B cell (primary cell): ENCODE measurements at regions not wholly inside any gene's neighbourhood (a gene's known extent, or its start where the extent isn't known, plus 50 kb on each side); places are given as distances from the start of the nearest gene placed in this dataset.

Source experiments
- CTCF ChIP-seq: fragments of 200-600 bp; IDR thresholded peaks from one replicate; pipeline ENCODE4 v1.8.0; 2022; ENCODE audit warnings: antibody characterized with exemption, mild to moderate bottlenecking
- EZH2 ChIP-seq: IDR thresholded peaks from 2 replicates; pipeline ENCODE4 v1.6.1; 2012; ENCODE audit warnings: borderline replicate concordance, low read depth, mild to moderate bottlenecking, moderate library complexity, low read length; ENCODE audit not compliant: insufficient read depth, poor library complexity, severe bottlenecking

GRCh38 chr9:135000647-135001245, 83.0 kb upstream of the FCN1 start:
- TF ChIP-seq CTCF (no peak), EZH2 (no peak)
